Left ventricle myocardium inferior (tissue), 1 donor: ENCODE measurements at regions not wholly inside any gene's neighbourhood (a gene's known extent, or its start where the extent isn't known, plus 50 kb on each side); places are given as distances from the start of the nearest gene placed in this dataset.

Experiments used
- DNase-seq: peaks from one replicate; pipeline ENCODE4 v3.0.0-alpha.2; 2020
- H3K27ac ChIP-seq: fragments of 200-600 bp; replicated peaks from 2 replicates; pipeline ENCODE4 v1.8.0; 2021
- H3K27me3 ChIP-seq: fragments of 200-600 bp; 2 replicates; pipeline ENCODE4 v1.8.0; 2021; ENCODE audit warnings: low read depth
- H3K36me3 ChIP-seq: fragments of 200-600 bp; 2 replicates; pipeline ENCODE4 v1.8.0; 2021
- H3K4me1 ChIP-seq: fragments of 200-600 bp; 2 replicates; pipeline ENCODE4 v1.8.0; 2021
- H3K4me3 ChIP-seq: fragments of 200-600 bp; 2 replicates; pipeline ENCODE4 v1.8.0; 2021; ENCODE audit warnings: mild to moderate bottlenecking, moderate library complexity
- H3K9me3 ChIP-seq: fragments of 200-600 bp; replicated peaks from 2 replicates; pipeline ENCODE4 v1.8.0; 2021
- intact Hi-C: fragments of 100-400 bp; cut with micrococcal nuclease; formaldehyde crosslinking; loops from one replicate; pipeline ENCODE4 v1.11.0; 2022
- TF ChIP-seq, protein P1 (sequence below): fragments of 200-600 bp; IDR thresholded peaks from 2 replicates; pipeline ENCODE4 v1.8.0; 2021; ENCODE audit warnings: antibody characterized with exemption, mild to moderate bottlenecking, borderline replicate concordance
- donor health status: DM: no; HTN: yes; CAD: no; lungs with severe emphysema.

DNA sequence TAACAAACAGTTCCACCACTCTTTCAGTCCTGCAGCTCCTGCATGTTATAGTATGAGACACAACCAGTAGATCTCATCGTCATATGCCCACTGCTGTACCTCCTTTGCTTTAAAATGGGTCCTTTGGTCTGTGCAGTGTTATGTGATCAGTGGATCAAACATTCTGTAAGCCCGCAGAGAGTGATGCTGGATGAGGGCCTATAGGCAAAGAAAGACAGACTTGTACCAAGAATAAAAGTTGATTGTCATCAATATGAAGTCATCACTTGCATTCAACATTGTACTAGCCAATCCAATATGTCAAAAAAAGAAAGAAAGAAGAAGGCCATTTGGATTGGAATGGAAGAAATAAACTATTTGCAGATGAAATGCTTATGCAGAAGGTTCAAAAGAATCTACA, 79.8 kb upstream of the PHYHIPL start:
- no peak for DNase-seq
- Histone ChIP-seq H3K9me3 (no peaks in the 10 kb centered on the region), H3K27me3 (no peaks in the 10 kb centered on the region), H3K4me1 (no peaks in the 10 kb centered on the region), H3K27ac (no peak overlapping the region), H3K4me3 (no peak overlapping the region), H3K36me3 (no peaks in the 10 kb centered on the region)
- intact Hi-C loops = no loop called here
- TF ChIP-seq, protein P1, sequence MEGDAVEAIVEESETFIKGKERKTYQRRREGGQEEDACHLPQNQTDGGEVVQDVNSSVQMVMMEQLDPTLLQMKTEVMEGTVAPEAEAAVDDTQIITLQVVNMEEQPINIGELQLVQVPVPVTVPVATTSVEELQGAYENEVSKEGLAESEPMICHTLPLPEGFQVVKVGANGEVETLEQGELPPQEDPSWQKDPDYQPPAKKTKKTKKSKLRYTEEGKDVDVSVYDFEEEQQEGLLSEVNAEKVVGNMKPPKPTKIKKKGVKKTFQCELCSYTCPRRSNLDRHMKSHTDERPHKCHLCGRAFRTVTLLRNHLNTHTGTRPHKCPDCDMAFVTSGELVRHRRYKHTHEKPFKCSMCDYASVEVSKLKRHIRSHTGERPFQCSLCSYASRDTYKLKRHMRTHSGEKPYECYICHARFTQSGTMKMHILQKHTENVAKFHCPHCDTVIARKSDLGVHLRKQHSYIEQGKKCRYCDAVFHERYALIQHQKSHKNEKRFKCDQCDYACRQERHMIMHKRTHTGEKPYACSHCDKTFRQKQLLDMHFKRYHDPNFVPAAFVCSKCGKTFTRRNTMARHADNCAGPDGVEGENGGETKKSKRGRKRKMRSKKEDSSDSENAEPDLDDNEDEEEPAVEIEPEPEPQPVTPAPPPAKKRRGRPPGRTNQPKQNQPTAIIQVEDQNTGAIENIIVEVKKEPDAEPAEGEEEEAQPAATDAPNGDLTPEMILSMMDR = no peak

DNA sequence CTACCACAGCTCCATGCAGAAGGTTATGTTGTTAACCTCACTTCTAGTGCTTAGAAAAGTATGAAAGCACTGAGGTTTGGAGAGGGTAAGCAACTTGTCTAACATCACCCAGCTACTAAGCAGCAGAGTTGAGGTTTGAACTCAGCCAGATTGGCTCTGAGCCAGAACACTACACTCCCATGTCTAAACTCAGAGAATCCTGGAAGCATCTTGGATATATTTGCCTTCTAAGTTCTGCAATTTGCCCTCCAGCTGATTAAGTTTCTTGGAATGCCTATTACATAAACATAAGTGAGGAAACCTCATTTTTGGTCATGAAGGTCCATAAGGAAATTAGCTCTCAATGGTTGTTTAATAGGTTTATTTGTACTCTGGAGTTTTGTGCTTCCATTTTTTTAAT, 78.1 kb upstream of the PHYHIPL start:
- DNase-seq = no peak
- no peak overlapping the region for H3K27ac ChIP-seq
- TF ChIP-seq, protein P1 = no peak
- intact Hi-C loops = no loop called here
- H3K9me3 ChIP-seq = no peaks in the 10 kb centered on the region
- no peaks in the 10 kb centered on the region for H3K27me3 ChIP-seq
- no peaks in the 10 kb centered on the region for H3K36me3 ChIP-seq
- no peak overlapping the region for H3K4me3 ChIP-seq
- no peaks in the 10 kb centered on the region for H3K4me1 ChIP-seq

GRCh38 chr10:59098831-59099452, 77.5 kb upstream of the PHYHIPL start:
- Histone ChIP-seq H3K36me3 (no peaks in the 10 kb centered on the region), H3K9me3 (no peaks in the 10 kb centered on the region), H3K4me1 (no peaks in the 10 kb centered on the region), H3K27ac (no peak overlapping the region), H3K27me3 (no peaks in the 10 kb centered on the region), H3K4me3 (no peak overlapping the region)
- no peak for DNase-seq
- TF ChIP-seq, protein P1 = no peak
- intact Hi-C loops = no loop called here

GRCh38 chr10:59099481-59099880, 77.0 kb upstream of the PHYHIPL start:
- H3K27me3 ChIP-seq = no peaks in the 10 kb centered on the region
- H3K9me3 ChIP-seq = no peaks in the 10 kb centered on the region
- no peaks in the 10 kb centered on the region for H3K36me3 ChIP-seq
- no peak for DNase-seq
- TF ChIP-seq, protein P1 = no peak
- intact Hi-C loops = no loop called here
- H3K27ac ChIP-seq = no peak overlapping the region
- H3K4me1 ChIP-seq = no peaks in the 10 kb centered on the region
- H3K4me3 ChIP-seq = no peak overlapping the region

DNA sequence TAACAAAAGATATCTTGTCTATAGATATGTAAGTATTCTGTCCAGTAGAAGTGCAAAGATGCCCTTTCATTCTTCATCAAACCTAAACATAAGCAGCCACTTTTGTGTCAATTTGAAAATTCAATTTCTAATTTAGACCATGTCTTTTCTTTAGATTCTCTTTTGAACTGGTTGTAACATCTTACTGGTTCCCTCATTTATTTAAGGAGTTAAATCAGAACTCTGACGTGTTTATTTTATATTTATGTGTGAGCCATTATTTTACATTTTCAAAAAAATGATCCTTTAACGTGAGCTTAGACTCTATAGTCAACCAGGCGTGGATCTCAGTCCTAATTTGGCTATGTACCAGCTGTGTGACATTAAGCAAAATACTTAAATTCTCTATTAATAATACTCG, 74.0 kb upstream of the PHYHIPL start:
- Histone ChIP-seq H3K9me3 (no peaks in the 10 kb centered on the region), H3K27me3 (no peaks in the 10 kb centered on the region), H3K4me3 (no peak overlapping the region), H3K27ac (no peak overlapping the region), H3K36me3 (no peaks in the 10 kb centered on the region), H3K4me1 (no peaks in the 10 kb centered on the region)
- intact Hi-C loops = no loop called here
- no peak for DNase-seq
- TF ChIP-seq, protein P1 = no peak

GRCh38 chr10:59104186-59104585, 72.3 kb upstream of the PHYHIPL start:
- TF ChIP-seq, protein P1 = no peak
- no peak for DNase-seq
- intact Hi-C loops = no loop called here

More at GRCh38 chr10:59104186-59104585, 72.3 kb upstream of the PHYHIPL start:
- no peaks in the 10 kb centered on the region for H3K4me1 ChIP-seq
- H3K27me3 ChIP-seq = no peaks in the 10 kb centered on the region
- H3K4me3 ChIP-seq = no peak overlapping the region
- H3K9me3 ChIP-seq = no peaks in the 10 kb centered on the region
- H3K27ac ChIP-seq = no peak overlapping the region
- H3K36me3 ChIP-seq = no peaks in the 10 kb centered on the region
